ENCODE measurements at regions not wholly inside any gene's neighbourhood (a gene's known extent, or its start where the extent isn't known, plus 50 kb on each side); places are given as distances from the start of the nearest gene placed in this dataset.

DNA sequence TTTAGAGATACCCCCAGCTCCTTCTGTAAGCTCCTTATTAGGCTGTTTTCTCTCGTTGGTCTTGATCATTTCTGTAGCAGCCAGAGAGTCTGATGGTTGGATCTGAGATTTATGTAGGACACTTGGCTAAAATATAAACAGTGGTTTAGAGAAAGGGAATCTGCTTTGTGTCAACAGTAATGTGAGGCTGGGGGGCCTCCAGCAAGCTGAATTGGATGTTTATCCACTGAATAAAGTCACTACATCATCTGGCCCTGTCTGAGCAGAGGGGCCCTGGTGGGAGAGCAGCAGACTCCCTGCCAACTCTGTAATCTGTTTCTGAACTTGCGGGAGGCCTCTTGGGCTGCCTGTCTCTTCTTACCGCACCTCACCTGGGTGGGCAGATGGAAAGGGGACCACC, 328.5 kb upstream of the PLET1 start:
- no peak for DNase-seq (ENCODE audit: low spot score)

- no peak for DNase-seq (ENCODE audit: low spot score)
Measured at GRCh38 chr11:112590764-112591163, 330.1 kb upstream of the PLET1 start.

GRCh38 chr11:112593440-112593839, 332.8 kb upstream of the PLET1 start:
- DNase-seq (ENCODE audit: low spot score) = no peak

DNA sequence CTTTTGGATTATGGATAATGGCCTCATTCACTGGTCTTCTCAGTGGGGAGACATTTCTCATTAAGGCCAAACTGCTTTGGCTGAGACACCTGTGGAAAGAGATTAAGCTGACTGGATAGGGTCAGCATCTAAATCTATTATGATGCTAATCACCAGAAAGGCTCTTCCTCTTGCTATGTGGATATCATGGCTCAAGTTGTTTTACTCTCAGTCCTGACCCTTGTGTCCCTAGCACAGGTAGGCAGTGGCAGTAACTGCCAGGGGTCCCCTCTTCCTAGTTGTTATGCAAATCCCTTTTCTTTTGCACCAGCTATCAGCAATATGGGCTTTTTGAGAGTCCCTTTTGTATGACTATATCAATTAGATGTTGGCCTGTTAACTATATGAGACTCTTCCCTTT, 335.7 kb upstream of the PLET1 start:
- DNase-seq (ENCODE audit: low spot score) = no peak

GRCh38 chr11:112597286-112597790, 336.7 kb upstream of the PLET1 start:
- DNase-seq (ENCODE audit: low spot score) = no peak

DNA sequence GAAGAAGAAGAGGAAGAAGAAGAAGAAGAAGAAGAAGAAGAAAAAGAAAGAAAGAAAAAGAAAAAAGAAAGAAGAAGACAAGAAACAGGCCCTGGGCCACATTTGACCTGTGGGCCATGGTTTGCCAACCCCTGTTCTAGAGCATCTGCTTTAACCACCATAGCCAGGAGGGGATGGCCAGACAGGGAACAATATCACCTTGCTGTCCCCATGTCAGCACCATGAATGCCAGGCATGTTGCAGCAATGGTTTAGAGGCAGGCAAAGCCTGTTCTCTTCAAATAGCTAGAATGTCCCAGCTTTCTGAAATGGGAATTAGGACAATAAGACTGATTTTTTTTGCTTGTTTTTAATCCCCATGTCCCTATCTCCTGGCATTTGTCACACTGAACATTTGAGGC, 338.6 kb upstream of the PLET1 start:
- DNase-seq (ENCODE audit: low spot score) = no peak

DNA sequence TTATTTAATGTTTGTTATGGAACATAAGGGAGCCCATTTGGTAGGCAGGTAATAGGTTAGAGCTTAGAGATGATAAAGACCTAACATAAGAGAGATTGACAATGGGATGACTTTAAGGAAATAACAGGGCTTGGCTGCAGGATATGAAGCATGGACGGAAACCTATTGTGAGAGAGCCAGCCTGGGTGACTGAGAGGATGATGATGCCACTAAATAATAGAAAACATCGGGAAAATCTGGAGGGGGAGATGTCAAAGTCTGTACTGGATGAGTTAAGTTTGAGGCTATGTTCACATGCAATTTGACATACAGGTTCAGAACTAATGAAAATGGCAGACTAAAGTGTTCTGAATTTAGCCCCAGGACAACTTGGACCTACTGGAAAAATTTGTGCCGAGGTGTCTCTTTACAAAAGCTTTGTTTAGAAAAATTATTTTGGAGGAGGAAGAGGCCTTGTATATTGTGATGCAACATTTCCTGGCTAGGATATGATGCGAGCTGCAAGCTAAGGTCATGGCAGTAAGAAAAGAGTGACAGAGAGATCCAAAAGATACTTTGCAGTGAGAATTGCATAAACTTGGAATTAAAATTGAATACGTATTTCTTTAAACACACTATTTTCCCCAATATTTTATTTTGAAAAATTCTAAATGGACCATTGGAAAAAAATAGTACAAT, 339.3 kb upstream of the PLET1 start:
- no peak for DNase-seq (ENCODE audit: low spot score)

DNA sequence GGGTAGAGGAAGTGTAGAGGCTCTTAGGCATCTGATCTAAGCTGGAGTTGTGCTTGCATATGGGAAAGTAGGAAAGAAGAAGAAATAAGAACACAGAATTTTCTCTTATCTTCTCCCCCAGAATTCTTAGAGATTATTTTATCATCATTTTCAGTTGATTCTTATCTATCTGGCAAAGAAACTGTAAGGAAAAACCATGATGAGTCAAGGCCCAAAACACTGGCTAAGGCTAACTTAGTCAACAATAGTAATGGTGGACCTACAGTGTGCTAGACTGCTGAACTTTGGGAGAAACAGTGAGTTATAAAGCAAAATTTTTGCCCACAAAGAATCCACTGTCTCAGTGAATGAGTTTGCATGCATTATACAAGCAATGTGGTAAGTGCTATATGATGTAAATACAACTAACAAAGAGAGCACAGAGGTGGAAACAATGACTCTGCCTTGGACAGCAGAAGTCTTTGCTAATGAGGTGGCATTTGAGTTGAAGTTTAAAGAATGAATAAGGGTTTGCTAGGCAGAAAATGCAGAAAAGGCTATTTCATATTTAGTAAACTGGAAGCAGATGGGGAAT, 344.5 kb upstream of the PLET1 start:
- DNase-seq (ENCODE audit: low spot score) = no peak

DNA sequence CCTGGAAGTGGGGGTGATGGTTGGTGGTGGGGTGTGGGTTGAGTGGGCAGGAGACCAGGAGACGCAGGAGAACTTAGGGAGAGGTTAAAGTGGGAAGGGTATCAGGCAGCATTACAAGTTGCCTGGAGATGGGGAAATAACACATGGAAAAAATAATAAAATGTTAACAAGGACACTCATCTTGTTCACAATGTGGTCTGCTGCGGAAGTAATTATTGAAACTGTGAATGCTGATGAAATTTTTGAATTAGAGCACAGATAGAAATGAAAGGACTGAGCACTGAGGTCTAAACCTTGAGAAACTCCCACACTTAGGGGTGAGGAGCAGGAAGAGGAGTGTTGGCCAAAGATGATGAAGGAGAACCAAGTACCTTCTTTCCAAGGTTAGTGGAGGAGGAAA, 346.0 kb upstream of the PLET1 start:
- DNase-seq (ENCODE audit: low spot score) = no peak

- no peak for DNase-seq (ENCODE audit: low spot score)
Measured at GRCh38 chr11:112608509-112608908, 347.8 kb upstream of the PLET1 start.

GRCh38 chr11:112610494-112610893, 349.8 kb upstream of the PLET1 start:
- no peak for DNase-seq (ENCODE audit: low spot score)

GRCh38 chr11:112610996-112611750, 350.0 kb upstream of the NCAM1 start:
- no peak for DNase-seq (ENCODE audit: low spot score)

- DNase-seq (ENCODE audit: low spot score) = no peak
Measured at GRCh38 chr11:112611771-112612170, 349.4 kb upstream of the NCAM1 start.

- no peak for DNase-seq (ENCODE audit: low spot score)
Measured at GRCh38 chr11:112612250-112612849, 348.9 kb upstream of the NCAM1 start.

DNA sequence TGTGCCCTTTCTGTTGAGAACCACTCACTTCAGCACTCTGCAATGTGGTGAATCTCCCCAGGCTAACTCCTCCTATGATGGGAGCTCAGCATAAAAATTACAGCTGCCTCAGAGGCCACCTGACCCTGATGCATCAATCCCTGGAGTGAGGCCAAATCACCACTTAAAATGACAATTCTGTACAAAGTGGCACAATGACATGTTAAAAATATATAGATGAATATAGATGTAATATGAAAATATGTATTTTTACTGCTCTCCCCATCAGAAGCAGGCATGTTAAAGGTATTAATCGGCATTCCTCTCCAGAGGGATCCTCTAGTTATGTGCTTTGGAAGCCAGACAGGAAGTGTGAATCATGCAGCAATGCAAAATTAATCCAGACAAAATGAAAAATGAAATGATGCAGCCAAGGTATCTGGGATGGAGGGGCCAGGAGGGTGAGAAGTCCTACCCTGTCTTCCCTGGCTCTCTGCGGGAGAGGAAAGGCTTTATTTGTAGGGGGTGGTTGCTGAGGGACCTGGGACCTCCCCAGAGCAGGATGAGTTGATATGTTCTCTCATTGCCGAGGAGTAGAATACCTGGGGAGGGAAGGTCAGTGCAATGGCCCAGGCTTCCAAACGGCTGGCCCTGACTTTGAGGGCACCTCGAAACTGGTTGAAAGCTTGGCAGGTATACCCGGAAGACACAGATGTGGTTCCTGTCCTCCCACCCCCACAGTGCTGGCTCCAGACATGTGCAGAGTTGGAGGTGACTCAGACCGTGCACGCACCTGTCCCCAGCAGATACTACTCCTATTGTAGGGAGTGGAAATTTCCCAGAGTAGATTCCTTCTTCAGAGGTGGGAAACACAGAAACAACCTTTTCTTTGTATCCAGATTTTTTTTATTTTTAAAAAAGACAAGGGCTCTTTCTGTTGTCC, 347.9 kb upstream of the NCAM1 start:
- DNase-seq (ENCODE audit: low spot score) = no peak

DNA sequence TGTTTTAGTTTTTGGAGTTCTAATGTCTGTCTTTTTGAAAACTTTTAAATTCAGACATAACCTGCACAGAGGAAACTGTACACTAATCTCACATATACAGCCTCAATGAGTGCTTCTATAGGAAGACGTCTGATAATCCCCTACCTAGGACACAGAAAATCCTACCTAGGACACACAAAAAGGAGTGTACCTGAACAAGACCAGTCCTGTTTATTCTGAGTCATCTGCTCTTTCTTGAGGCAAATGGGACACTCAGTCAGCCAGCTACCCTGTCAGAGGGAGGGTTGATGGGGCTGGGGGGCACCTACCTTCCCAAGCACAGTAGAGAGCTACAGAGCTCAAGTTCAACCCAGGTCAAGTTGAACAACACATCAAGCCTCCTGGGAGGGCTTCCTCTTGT, 346.6 kb upstream of the NCAM1 start:
- no peak for DNase-seq (ENCODE audit: low spot score)

- no peak for DNase-seq (ENCODE audit: low spot score)
Measured at GRCh38 chr11:112615238-112615637, 346.0 kb upstream of the NCAM1 start.

GRCh38 chr11:112615891-112616290, 345.3 kb upstream of the NCAM1 start:
- DNase-seq (ENCODE audit: low spot score) = no peak

- no peak for DNase-seq (ENCODE audit: low spot score)
Measured at GRCh38 chr11:112616327-112617097, 344.7 kb upstream of the NCAM1 start.

GRCh38 chr11:112617098-112617425, 344.2 kb upstream of the NCAM1 start:
- no peak for DNase-seq (ENCODE audit: low spot score)

Measured in left forelimb (tissue), 1 donor.